HEK293 (cell line): ENCODE measurements at regions not wholly inside any gene's neighbourhood (a gene's known extent, or its start where the extent isn't known, plus 50 kb on each side); places are given as distances from the start of the nearest gene placed in this dataset.

Experiments
- CTCF ChIA-PET: fragments of 350-600 bp; formaldehyde crosslinking; extraction: SDS; loops from one replicate; lab custom pipeline; 2021; ENCODE audit warnings: antibody characterized with exemption; lab: Yijun Ruan, JAX
- POLR2A ChIA-PET: fragments of 300-600 bp; formaldehyde crosslinking; extraction: SDS; loops from one replicate; lab custom pipeline; 2020; ENCODE audit warnings: antibody characterized with exemption, inconsistent platforms; lab: Yijun Ruan, JAX
- H3K27ac ChIP-seq: fragments of 200-500 bp; sonication (Bioruptor generic); 2 replicates; pipeline ENCODE4 v1.5.1; 2014; ENCODE audit warnings: low read depth, low read length, control low read depth, inconsistent platforms; ENCODE audit errors: extremely low read depth
- H3K36me3 ChIP-seq, 2 experiments: fragments of 200-500 bp in 1 of 2; sonication (Bioruptor generic) in 1 of 2; 1 replicate in 1 of 2; 2 replicates in 1 of 2; pipeline ENCODE4 v1.5.1; 2014 to 2017; ENCODE audit warnings: inconsistent platforms in 2 of 2, low read length in 2 of 2; ENCODE audit not compliant: control insufficient read depth in 2 of 2, insufficient read depth in 1 of 2
- H3K4me1 ChIP-seq: fragments of 200-500 bp; sonication (Bioruptor generic); 2 replicates; pipeline ENCODE4 v1.5.1; 2014; ENCODE audit warnings: mild to moderate bottlenecking, low read length, inconsistent platforms; ENCODE audit not compliant: control insufficient read depth, insufficient read depth
- H3K4me3 ChIP-seq: 2 replicates; pipeline ENCODE4 v1.5.1; 2011; ENCODE audit warnings: low read depth, mild to moderate bottlenecking, control low read depth, low read length, moderate library complexity
- H3K9me3 ChIP-seq: fragments of 200-500 bp; sonication (Bioruptor generic); 2 replicates; pipeline ENCODE4 v1.5.1; 2014; ENCODE audit warnings: low read depth, low read length, inconsistent platforms; ENCODE audit not compliant: control insufficient read depth, insufficient read depth
- CTCF ChIP-seq: fragments of 450-650 bp; formaldehyde crosslinking; IDR thresholded peaks from 2 replicates; pipeline ENCODE4 v1.5.1; 2016; ENCODE audit warnings: missing biosample characterization, missing genetic modification characterization
- INSM2 ChIP-seq: fragments of 450-650 bp; formaldehyde crosslinking; IDR thresholded peaks from 2 replicates; pipeline ENCODE4 v1.5.1; 2016; ENCODE audit warnings: missing biosample characterization, missing genetic modification characterization
- KLF10 ChIP-seq: fragments of 450-650 bp; IDR thresholded peaks from 2 replicates; pipeline ENCODE4 v1.5.1; 2018; ENCODE audit warnings: missing biosample characterization, mild to moderate bottlenecking, missing genetic modification characterization
- OVOL3 ChIP-seq: fragments of 450-650 bp; formaldehyde crosslinking; IDR thresholded peaks from 2 replicates; pipeline ENCODE4 v1.5.1; 2016; ENCODE audit warnings: missing biosample characterization, missing genetic modification characterization
- YY1 ChIP-seq: fragments of 450-650 bp; formaldehyde crosslinking; IDR thresholded peaks from 2 replicates; pipeline ENCODE4 v1.5.1; 2018; ENCODE audit warnings: missing biosample characterization, missing genetic modification characterization
- ZNF221 ChIP-seq: fragments of 450-650 bp; formaldehyde crosslinking; IDR thresholded peaks from 2 replicates; pipeline ENCODE4 v1.5.1; 2017; ENCODE audit warnings: missing biosample characterization, missing genetic modification characterization, borderline replicate concordance
- ZNF26 ChIP-seq: fragments of 450-650 bp; formaldehyde crosslinking; IDR thresholded peaks from 2 replicates; pipeline ENCODE4 v1.5.1; 2016; ENCODE audit warnings: missing biosample characterization, missing genetic modification characterization
- ZNF280D ChIP-seq: fragments of 450-650 bp; formaldehyde crosslinking; IDR thresholded peaks from 2 replicates; pipeline ENCODE4 v1.5.1; 2016; ENCODE audit warnings: missing biosample characterization, missing genetic modification characterization
- ZNF341 ChIP-seq: fragments of 450-650 bp; formaldehyde crosslinking; IDR thresholded peaks from 2 replicates; pipeline ENCODE4; 2016; ENCODE audit warnings: low read depth, missing biosample characterization, missing genetic modification characterization
- ZNF362 ChIP-seq: fragments of 450-650 bp; formaldehyde crosslinking; IDR thresholded peaks from 2 replicates; pipeline ENCODE4 v1.5.1; 2016; ENCODE audit warnings: missing biosample characterization, missing genetic modification characterization
- ZNF37A ChIP-seq: fragments of 450-650 bp; IDR thresholded peaks from 2 replicates; pipeline ENCODE4 v1.5.1; 2018; ENCODE audit warnings: missing biosample characterization, missing genetic modification characterization
- ZNF513 ChIP-seq: fragments of 450-650 bp; IDR thresholded peaks from 2 replicates; pipeline ENCODE4 v1.5.1; 2018; ENCODE audit warnings: missing biosample characterization, missing genetic modification characterization
- ZNF549 ChIP-seq: fragments of 450-650 bp; IDR thresholded peaks from 2 replicates; pipeline ENCODE4 v1.5.1; 2018; ENCODE audit warnings: missing biosample characterization, missing genetic modification characterization, mild to moderate bottlenecking, inconsistent platforms, moderate library complexity
- ZNF585B ChIP-seq: fragments of 450-650 bp; formaldehyde crosslinking; IDR thresholded peaks from 2 replicates; pipeline ENCODE4 v1.5.1; 2016; ENCODE audit warnings: missing biosample characterization, missing genetic modification characterization
- ZNF623 ChIP-seq: fragments of 450-650 bp; formaldehyde crosslinking; IDR thresholded peaks from 2 replicates; pipeline ENCODE4 v1.5.1; 2016; ENCODE audit warnings: missing biosample characterization, missing genetic modification characterization
- ZNF707 ChIP-seq: fragments of 450-650 bp; formaldehyde crosslinking; IDR thresholded peaks from 2 replicates; pipeline ENCODE4 v1.5.1; 2016; ENCODE audit warnings: missing biosample characterization, missing genetic modification characterization
- ZNF830 ChIP-seq: fragments of 450-650 bp; IDR thresholded peaks from 2 replicates; pipeline ENCODE4 v1.5.0; 2018; ENCODE audit warnings: missing biosample characterization, missing genetic modification characterization, low read depth, mild to moderate bottlenecking, moderate library complexity

- H3K27ac ChIP-seq: no peak overlapping the region
- H3K4me1 ChIP-seq: no peaks in the 10 kb centered on the region
- TF ChIP-seq ZNF37A (tag by site-specific recombination): no peak
- TF ChIP-seq ZNF26 (tag by site-specific recombination): no peak
- no peak for TF ChIP-seq ZNF341 (tag by site-specific recombination)
- no peak for TF ChIP-seq INSM2 (tag by site-specific recombination)
- no peak for TF ChIP-seq ZNF707 (tag by site-specific recombination)
- no peak for TF ChIP-seq ZNF280D (tag by site-specific recombination)
- no peak for TF ChIP-seq KLF10 (tag by site-specific recombination)
- TF ChIP-seq YY1: no peak
- TF ChIP-seq ZNF221 (tag by site-specific recombination): no peak
- no peak for TF ChIP-seq ZNF623 (tag by site-specific recombination)
- TF ChIP-seq OVOL3 (tag by site-specific recombination): no peak
- no peak for TF ChIP-seq ZNF513
- TF ChIP-seq CTCF (tag by site-specific recombination): no peak
- TF ChIP-seq ZNF549: no peak
- no peak for TF ChIP-seq ZNF585B (tag by site-specific recombination)
- no peak for TF ChIP-seq ZNF830 (tag by site-specific recombination)
- TF ChIP-seq ZNF362 (tag by site-specific recombination): no peak
- H3K4me3 ChIP-seq: no peak overlapping the region
- H3K9me3 ChIP-seq: no peaks in the 10 kb centered on the region
- no peaks in the 10 kb centered on the region for H3K36me3 ChIP-seq
- ChIA-PET POLR2A (no interaction called here), CTCF (interaction anchor here (0.7 to 1.4 kb wide), 2 partner anchors 12 to 121 kb away, joined by 3 to 4 read pairs; no protein-coding TSS in a partner anchor)
Measured at GRCh38 chr18:2236232-2236631, 335.1 kb downstream of the METTL4 start.
